Astrocyte (in vitro differentiated cells and primary cell): ENCODE measurements at regions not wholly inside any gene's neighbourhood (a gene's known extent, or its start where the extent isn't known, plus 50 kb on each side); places are given as distances from the start of the nearest gene placed in this dataset.

Experiments
- DNase-seq: peaks from one replicate; pipeline ENCODE4 v3.0.0-alpha.2; 2010; ENCODE audit warnings: low read depth
- FAIRE-seq: peaks from 2 replicates; lab custom pipeline; 2011; peaks lifted over from hg19 to GRCh38; lab: Jason Lieb, UNC
- H2AFZ ChIP-seq: 2 replicates; pipeline ENCODE4 v1.6.0; 2012; ENCODE audit warnings: low read depth, low read length, inconsistent platforms
- H3K27ac ChIP-seq: 2 replicates; pipeline ENCODE4 v1.5.1; 2011; ENCODE audit warnings: low read depth, low read length, inconsistent platforms
- H3K27me3 ChIP-seq: 2 replicates; pipeline ENCODE4 v1.6.0; 2011; ENCODE audit warnings: low read length, inconsistent platforms; ENCODE audit not compliant: insufficient read depth
- H3K36me3 ChIP-seq: 2 replicates; pipeline ENCODE4 v1.5.1; 2011; ENCODE audit warnings: low read length, inconsistent platforms; ENCODE audit not compliant: insufficient read depth
- H3K4me1 ChIP-seq: 2 replicates; pipeline ENCODE4 v1.5.1; 2011; ENCODE audit warnings: low read length, inconsistent platforms; ENCODE audit not compliant: insufficient read depth
- H3K4me2 ChIP-seq: 2 replicates; pipeline ENCODE4 v1.6.0; 2012; ENCODE audit warnings: low read length, inconsistent platforms
- H3K4me3 ChIP-seq: 2 replicates; pipeline ENCODE4 v1.5.1; 2011; ENCODE audit warnings: low read depth, mild to moderate bottlenecking, low read length, inconsistent platforms; ENCODE audit not compliant: insufficient read depth
- H3K79me2 ChIP-seq: 2 replicates; pipeline ENCODE4 v1.6.0; 2012; ENCODE audit warnings: mild to moderate bottlenecking, low read length, inconsistent platforms; ENCODE audit not compliant: insufficient read depth
- H3K9ac ChIP-seq: 2 replicates; pipeline ENCODE4 v1.6.0; 2012; ENCODE audit warnings: mild to moderate bottlenecking, low read length, inconsistent platforms
- H3K9me3 ChIP-seq: 2 replicates; pipeline ENCODE4 v1.5.1; 2012; ENCODE audit warnings: low read depth, mild to moderate bottlenecking, low read length, inconsistent platforms; ENCODE audit not compliant: insufficient read depth
- H4K20me1 ChIP-seq: 2 replicates; pipeline ENCODE4 v1.6.0; 2012; ENCODE audit warnings: low read length, inconsistent platforms; ENCODE audit not compliant: insufficient read depth
- H3K27ac Mint-ChIP-seq: one replicate; pipeline ENCODE4 v1.8.0; 2021; ENCODE audit warnings: mild to moderate bottlenecking, mixed read lengths; ENCODE audit not compliant: unreplicated experiment
- H3K27me3 Mint-ChIP-seq: one replicate; pipeline ENCODE4 v1.8.0; 2021; ENCODE audit warnings: low read depth, mixed read lengths; ENCODE audit not compliant: unreplicated experiment
- H3K36me3 Mint-ChIP-seq: one replicate; pipeline ENCODE4 v1.8.0; 2021; ENCODE audit warnings: low read depth, mixed read lengths; ENCODE audit not compliant: unreplicated experiment
- H3K4me1 Mint-ChIP-seq: one replicate; pipeline ENCODE4 v1.8.0; 2021; ENCODE audit warnings: low read depth, mixed read lengths; ENCODE audit not compliant: unreplicated experiment
- H3K4me3 Mint-ChIP-seq: one replicate; pipeline ENCODE4 v1.8.0; 2021; ENCODE audit warnings: mild to moderate bottlenecking, moderate library complexity, mixed read lengths; ENCODE audit not compliant: unreplicated experiment
- H3K9me3 Mint-ChIP-seq: one replicate; pipeline ENCODE4 v1.8.0; 2021; ENCODE audit warnings: mild to moderate bottlenecking, mixed read lengths; ENCODE audit not compliant: unreplicated experiment
- CTCF ChIP-seq: IDR thresholded peaks from 2 replicates; pipeline ENCODE4 v1.5.1; 2011; ENCODE audit warnings: low read depth, mild to moderate bottlenecking, inconsistent platforms, low read length, moderate library complexity; ENCODE audit not compliant: insufficient read depth
- EZH2 ChIP-seq: IDR thresholded peaks from 2 replicates; pipeline ENCODE4 v1.6.1; 2012; ENCODE audit warnings: mild to moderate bottlenecking, low read length, inconsistent platforms; ENCODE audit not compliant: insufficient read depth

- Histone ChIP-seq H3K27ac (no peak overlapping the region), H4K20me1 (no peaks in the 10 kb centered on the region), H3K27me3 (no peaks in the 10 kb centered on the region), H3K4me1 (no peaks in the 10 kb centered on the region), H3K36me3 (no peaks in the 10 kb centered on the region), H3K9me3 (no peaks in the 10 kb centered on the region), H3K79me2 (no peaks in the 10 kb centered on the region), H3K9ac (no peak overlapping the region), H3K4me2 (no peak overlapping the region), H2AFZ (no peak overlapping the region), H3K4me3 (no peak overlapping the region)
- Mint-ChIP-seq H3K27ac (no peak overlapping the region), H3K4me1 (peaks cover 2% of the 10 kb centered on the region), H3K4me3 (no peak overlapping the region), H3K36me3 (no peaks in the 10 kb centered on the region), H3K27me3 (no peaks in the 10 kb centered on the region), H3K9me3 (peaks cover 12% of the 10 kb centered on the region)
- FAIRE-seq (no peak), DNase-seq (no peak)
- TF ChIP-seq CTCF (no peak), EZH2 (no peak)
Measured at GRCh38 chr3:159025733-159026132, 223.9 kb downstream of the MFSD1 start.

- no peak overlapping the region for H3K27ac ChIP-seq
- H3K4me3 ChIP-seq = no peak overlapping the region
- Mint-ChIP-seq H3K4me3 (no peak overlapping the region), H3K9me3 (peaks cover 9% of the 10 kb centered on the region), H3K4me1 (peaks cover 2% of the 10 kb centered on the region), H3K36me3 (no peaks in the 10 kb centered on the region), H3K27me3 (no peaks in the 10 kb centered on the region), H3K27ac (no peak overlapping the region)
- no peak for DNase-seq
- H3K27me3 ChIP-seq = no peaks in the 10 kb centered on the region
- H4K20me1 ChIP-seq = no peaks in the 10 kb centered on the region
- H3K79me2 ChIP-seq = no peaks in the 10 kb centered on the region
- no peak overlapping the region for H3K9ac ChIP-seq
- H3K9me3 ChIP-seq = no peaks in the 10 kb centered on the region
- H3K4me1 ChIP-seq = no peaks in the 10 kb centered on the region
- no peak for FAIRE-seq
- H2AFZ ChIP-seq = no peak overlapping the region
- no peak for TF ChIP-seq EZH2
- no peak for TF ChIP-seq CTCF
- H3K4me2 ChIP-seq = no peak overlapping the region
- no peaks in the 10 kb centered on the region for H3K36me3 ChIP-seq
Measured at GRCh38 chr3:159026510-159026909, 224.7 kb downstream of the MFSD1 start.

GRCh38 chr3:159028706-159029105, 226.9 kb downstream of the MFSD1 start:
- no peak overlapping the region for H3K27ac ChIP-seq
- Mint-ChIP-seq H3K4me1 (peaks cover 2% of the 10 kb centered on the region), H3K27ac (no peak overlapping the region), H3K4me3 (no peak overlapping the region), H3K27me3 (no peaks in the 10 kb centered on the region), H3K36me3 (no peaks in the 10 kb centered on the region), H3K9me3 (peaks cover 3% of the 10 kb centered on the region)
- H3K27me3 ChIP-seq = no peaks in the 10 kb centered on the region
- FAIRE-seq (no peak), DNase-seq (no peak)
- H3K9ac ChIP-seq = no peak overlapping the region
- no peak overlapping the region for H3K4me2 ChIP-seq
- no peaks in the 10 kb centered on the region for H3K9me3 ChIP-seq
- H3K4me3 ChIP-seq = no peak overlapping the region
- H2AFZ ChIP-seq = no peak overlapping the region
- TF ChIP-seq EZH2 = no peak
- no peak for TF ChIP-seq CTCF
- H3K79me2 ChIP-seq = no peaks in the 10 kb centered on the region
- no peaks in the 10 kb centered on the region for H3K36me3 ChIP-seq
- no peaks in the 10 kb centered on the region for H4K20me1 ChIP-seq
- no peaks in the 10 kb centered on the region for H3K4me1 ChIP-seq
